NT2/D1 (cell line): ENCODE measurements at regions not wholly inside any gene's neighbourhood (a gene's known extent, or its start where the extent isn't known, plus 50 kb on each side); places are given as distances from the start of the nearest gene placed in this dataset.

Experiments
- SUZ12 ChIP-seq: IDR thresholded peaks from 2 replicates; pipeline ENCODE4 v1.6.1; 2011; ENCODE audit not compliant: insufficient read length, insufficient read depth; ENCODE audit errors: extremely low read depth
- YY1 ChIP-seq: IDR thresholded peaks from 2 replicates; pipeline ENCODE4 v1.6.1; 2011; ENCODE audit not compliant: insufficient read length, insufficient read depth
- ZNF274 ChIP-seq: IDR thresholded peaks from 2 replicates; pipeline ENCODE4 v1.6.1; 2011; ENCODE audit warnings: mild to moderate bottlenecking, low read depth, low read length

DNA sequence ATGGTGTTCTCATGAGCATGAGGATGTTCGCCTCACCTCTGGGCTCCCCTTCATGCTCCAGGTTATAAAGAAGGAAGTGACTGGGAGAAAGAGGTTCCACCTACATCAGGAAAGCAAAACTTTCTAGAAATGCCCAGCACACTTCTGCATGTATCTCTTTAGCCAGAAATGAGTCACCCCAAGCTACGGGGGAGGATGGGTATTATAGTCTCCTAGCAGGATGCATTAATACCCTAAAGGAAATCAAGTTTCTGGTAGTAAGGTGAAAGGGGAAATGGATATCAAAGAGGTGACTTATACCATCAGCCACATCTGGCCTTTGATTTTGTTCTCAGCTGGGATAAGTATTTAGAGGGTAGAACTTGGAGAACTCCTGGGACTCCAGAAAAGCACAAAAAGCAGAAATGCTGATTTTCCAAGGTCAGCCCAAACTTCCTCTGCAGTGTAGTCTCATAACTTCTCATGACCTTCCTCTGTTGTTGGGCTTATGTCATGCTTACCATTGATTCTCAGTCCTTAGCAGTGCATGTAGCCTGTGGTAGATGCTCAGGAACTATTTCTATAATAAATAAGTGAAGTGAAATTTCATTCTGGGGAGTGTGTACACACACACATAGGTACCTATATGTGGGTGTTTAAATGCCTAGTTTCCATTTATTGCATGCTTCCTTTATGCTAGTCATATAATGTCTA, 209.4 kb upstream of the CRY1 start:
- no peak for TF ChIP-seq YY1
- TF ChIP-seq ZNF274 = no peak
- no peak for TF ChIP-seq SUZ12
